Right atrium auricular region (tissue), 2 donors: ENCODE measurements at regions not wholly inside any gene's neighbourhood (a gene's known extent, or its start where the extent isn't known, plus 50 kb on each side); places are given as distances from the start of the nearest gene placed in this dataset.
A peak's percentile ranks its signal among the peaks of the same experiment; 100 is the strongest.

Experiments used
- DNase-seq: peaks from one replicate; pipeline ENCODE4 v3.0.0-alpha.2; 2019; ENCODE audit warnings: low spot score
- H3K27ac ChIP-seq, 2 donors: fragments of 200-600 bp; sonication (generic); 1 replicate in 1 of 2; 2 replicates in 1 of 2; pipeline ENCODE4 v1.5.1; 2016 to 2019
- H3K27me3 ChIP-seq, 2 donors: fragments of 200-600 bp; sonication (generic); one replicate each; pipeline versions ENCODE4 v1.5.1 to v1.6.0; 2017 to 2019
- H3K36me3 ChIP-seq: fragments of 200-600 bp; sonication (generic); one replicate; pipeline ENCODE4 v1.5.1; 2016
- H3K4me1 ChIP-seq, 2 donors: fragments of 200-600 bp; sonication (generic); one replicate each; pipeline versions ENCODE4 v1.5.1 to v1.6.0; 2017 to 2019
- H3K4me3 ChIP-seq, 2 donors: fragments of 200-600 bp; sonication (generic); 1 replicate in 1 of 2; 2 replicates in 1 of 2; pipeline ENCODE4 v1.5.1; 2017 to 2019; ENCODE audit warnings: mild to moderate bottlenecking in 1 of 2, moderate library complexity in 1 of 2
- H3K9me3 ChIP-seq, 2 donors: fragments of 200-600 bp; sonication (generic); one replicate each; pipeline ENCODE4 v1.5.1; 2019
- CTCF ChIP-seq, 2 donors: fragments of 200-600 bp; sonication (generic); IDR thresholded peaks; one replicate each; pipeline ENCODE4 v1.5.1; 2019; ENCODE audit warnings: antibody characterized with exemption in 2 of 2

GRCh38 chr5:74286734-74287695 lies 353.5 kb downstream of the ENC1 start:
- peak overlapping the region; percentile 58 to 70 for H3K27ac ChIP-seq

GRCh38 chr5:74285675-74286280 lies 354.8 kb downstream of the ENC1 start:
- Histone ChIP-seq H3K9me3 (no peaks in the 10 kb centered on the region), H3K4me3 (no peak overlapping the region), H3K36me3 (no peaks in the 10 kb centered on the region), H3K27ac (no peak overlapping the region), H3K27me3 (no peaks in the 10 kb centered on the region), H3K4me1 (peaks cover 0 to 9% of the 10 kb centered on the region in 2 donors)
- TF ChIP-seq CTCF (IDR thresholded peaks at IDR 0.05), result no peak
- no peak for DNase-seq

More at GRCh38 chr5:74286734-74287695, 353.5 kb downstream of the ENC1 start:
- no peak overlapping the region for H3K4me3 ChIP-seq
- H3K9me3 ChIP-seq, result no peaks in the 10 kb centered on the region
- no peaks in the 10 kb centered on the region for H3K27me3 ChIP-seq
- no peak for DNase-seq
- no peaks in the 10 kb centered on the region for H3K36me3 ChIP-seq
- H3K4me1 ChIP-seq, result peaks cover 0 to 9% of the 10 kb centered on the region in 2 donors
- no peak for TF ChIP-seq CTCF (IDR thresholded peaks at IDR 0.05)

GRCh38 chr5:74282490-74282889 lies 358.0 kb downstream of the ENC1 start:
- H3K27me3 ChIP-seq, result no peaks in the 10 kb centered on the region
- no peaks in the 10 kb centered on the region for H3K9me3 ChIP-seq
- H3K36me3 ChIP-seq, result no peaks in the 10 kb centered on the region
- DNase-seq, result no peak
- peaks cover 0 to under 1% of the 10 kb centered on the region in 2 donors for H3K4me1 ChIP-seq
- TF ChIP-seq CTCF (IDR thresholded peaks at IDR 0.05), result no peak
- no peak overlapping the region for H3K27ac ChIP-seq
- no peak overlapping the region for H3K4me3 ChIP-seq

- Histone ChIP-seq H3K4me3 (no peak overlapping the region), H3K9me3 (no peaks in the 10 kb centered on the region), H3K27ac (no peak overlapping the region), H3K4me1 (no peaks in the 10 kb centered on the region), H3K36me3 (no peaks in the 10 kb centered on the region), H3K27me3 (no peaks in the 10 kb centered on the region)
- TF ChIP-seq CTCF (IDR thresholded peaks at IDR 0.05), result no peak
- DNase-seq, result no peak
Observed at GRCh38 chr5:74281166-74281565, 359.4 kb downstream of the ENC1 start.

- Histone ChIP-seq H3K27ac (no peak overlapping the region), H3K4me3 (no peak overlapping the region), H3K27me3 (no peaks in the 10 kb centered on the region), H3K4me1 (no peaks in the 10 kb centered on the region), H3K9me3 (no peaks in the 10 kb centered on the region), H3K36me3 (no peaks in the 10 kb centered on the region)
- DNase-seq, result no peak
- no peak for TF ChIP-seq CTCF (IDR thresholded peaks at IDR 0.05)
Observed at GRCh38 chr5:74280306-74280705, 360.2 kb downstream of the ENC1 start.
